ENCODE measurements at regions not wholly inside any gene's neighbourhood (a gene's known extent, or its start where the extent isn't known, plus 50 kb on each side); places are given as distances from the start of the nearest gene placed in this dataset.

DNA sequence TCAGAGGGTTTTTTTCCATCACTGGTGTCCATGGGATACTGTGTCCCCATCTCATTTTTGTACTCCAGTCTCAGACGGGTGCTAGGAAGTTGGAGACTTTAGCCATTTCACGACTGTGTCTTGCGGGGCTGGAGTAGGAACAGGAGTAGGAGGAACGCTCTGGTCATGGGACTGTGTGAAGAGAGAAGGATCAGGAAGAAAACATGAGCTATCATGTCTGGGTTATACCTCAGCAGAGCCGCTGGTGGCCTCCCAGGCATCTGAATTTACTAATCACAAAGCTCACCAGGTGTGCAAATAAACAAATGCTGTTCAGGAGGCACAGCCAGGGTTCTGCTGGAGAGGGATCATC, 225.4 kb downstream of the SEC14L1 start:
- DNase-seq = no peak

DNA sequence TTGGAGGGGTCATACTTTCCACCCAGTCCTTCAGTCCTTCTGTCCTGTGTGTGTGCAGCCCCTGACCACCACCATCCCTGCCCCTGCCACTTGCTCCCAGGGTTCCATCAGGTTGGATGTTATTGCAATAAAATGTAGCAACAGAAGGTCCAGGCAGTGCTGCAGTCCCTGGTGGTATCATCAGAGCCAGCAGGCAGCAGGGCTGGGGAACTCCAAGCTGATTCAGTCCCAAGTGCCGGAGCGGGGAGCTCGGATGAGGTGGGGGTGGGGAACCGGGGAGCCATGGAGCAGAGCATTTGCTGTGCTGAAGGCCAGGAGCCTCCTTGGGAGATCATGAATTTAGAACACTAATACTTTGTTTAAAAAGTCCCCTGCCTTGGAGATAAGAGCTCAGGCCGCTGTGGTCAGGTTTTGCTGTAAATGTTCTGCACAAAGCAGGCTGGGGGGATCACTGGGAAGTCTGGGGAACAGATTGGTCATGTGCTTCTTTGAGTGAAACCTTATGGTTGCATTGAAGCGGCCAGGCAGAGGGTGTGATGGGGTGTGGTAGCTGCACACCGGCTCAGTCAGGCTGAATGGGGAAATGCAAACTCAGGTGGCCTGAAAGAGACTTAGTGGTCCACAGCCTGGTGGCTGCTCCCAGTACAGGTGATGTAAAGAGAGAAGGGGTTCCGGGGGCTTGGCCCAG, 225.9 kb downstream of the SEC14L1 start:
- no peak for DNase-seq

DNA sequence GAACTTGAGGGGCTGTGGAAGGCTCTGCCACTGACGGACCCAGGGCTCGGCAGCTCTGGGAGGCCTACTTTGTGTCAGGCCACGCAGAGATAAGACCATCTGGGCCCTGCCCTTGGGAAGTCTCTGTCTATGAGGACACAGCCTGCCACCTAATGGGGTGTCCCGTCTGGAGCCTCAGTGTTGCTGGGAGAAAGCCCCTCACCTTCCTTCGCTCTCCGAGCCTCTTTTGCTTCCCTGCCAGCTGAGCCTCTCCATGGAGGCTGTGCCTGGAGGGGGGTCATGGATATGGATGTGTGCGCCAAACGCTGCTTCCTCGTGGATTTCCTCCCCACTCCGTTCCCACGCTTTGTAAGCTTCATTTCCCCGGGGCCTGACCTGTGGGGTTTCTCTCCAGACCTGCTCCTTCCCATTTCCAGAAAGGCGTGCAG, 228.8 kb downstream of the SEC14L1 start:
- DNase-seq = no peak

DNA sequence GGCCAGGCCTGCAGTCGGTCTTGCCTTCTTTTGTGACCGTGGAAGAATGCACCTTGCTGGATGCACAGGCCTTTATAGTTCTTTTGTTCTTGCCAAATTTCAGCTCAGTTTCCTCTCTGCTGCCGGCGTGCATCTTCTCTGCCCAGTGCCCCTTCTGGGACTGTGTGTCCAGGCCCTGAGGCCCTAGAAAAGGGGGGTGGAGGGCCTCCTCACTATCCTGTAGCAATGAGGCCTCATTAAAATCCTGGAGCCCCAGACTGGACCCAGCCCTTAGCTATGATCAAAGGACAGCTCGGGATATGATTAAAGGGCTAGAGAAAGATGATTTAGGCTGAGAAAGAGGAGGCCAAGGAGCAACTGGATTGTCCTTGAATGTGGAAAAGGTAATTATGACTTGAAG, 229.8 kb downstream of the SEC14L1 start:
- no peak for DNase-seq

DNA sequence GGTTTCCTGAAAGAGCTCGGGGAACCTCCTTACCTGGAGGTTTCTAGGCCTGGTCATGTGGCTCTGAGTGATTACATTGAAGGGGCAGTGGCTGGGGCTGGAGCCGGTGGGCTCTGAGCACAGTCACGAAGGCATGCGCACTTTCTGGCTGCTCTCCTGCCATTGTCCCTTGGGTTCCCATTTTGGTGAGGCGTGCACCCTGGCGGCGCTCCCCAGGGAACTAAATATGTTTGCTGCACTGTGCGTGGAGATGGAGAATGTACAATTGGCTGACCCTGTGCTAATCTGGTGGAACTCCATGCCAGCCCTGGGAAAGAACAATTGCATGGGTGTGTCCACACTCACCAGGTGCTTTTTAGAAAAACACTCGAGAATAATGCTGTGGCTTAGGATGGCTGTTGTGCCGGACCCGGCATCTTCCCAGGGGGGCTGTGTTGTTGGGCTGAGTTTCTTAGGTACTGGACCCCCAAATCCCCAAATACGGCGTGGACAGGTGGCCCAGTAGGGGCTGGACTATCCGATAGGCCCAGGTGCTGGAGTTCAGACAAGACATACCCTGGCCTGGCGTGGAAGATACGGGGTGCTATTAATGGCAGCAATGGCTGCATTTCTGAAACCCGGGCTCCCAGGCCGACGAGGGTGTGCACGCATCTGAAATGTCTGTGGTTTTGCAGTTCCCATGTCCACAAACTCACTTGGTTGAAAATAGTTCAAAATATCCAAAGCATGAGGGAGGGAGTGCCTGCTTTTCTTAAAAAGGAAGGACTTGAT, 230.5 kb downstream of the SEC14L1 start:
- DNase-seq = peak; percentile 16

DNA sequence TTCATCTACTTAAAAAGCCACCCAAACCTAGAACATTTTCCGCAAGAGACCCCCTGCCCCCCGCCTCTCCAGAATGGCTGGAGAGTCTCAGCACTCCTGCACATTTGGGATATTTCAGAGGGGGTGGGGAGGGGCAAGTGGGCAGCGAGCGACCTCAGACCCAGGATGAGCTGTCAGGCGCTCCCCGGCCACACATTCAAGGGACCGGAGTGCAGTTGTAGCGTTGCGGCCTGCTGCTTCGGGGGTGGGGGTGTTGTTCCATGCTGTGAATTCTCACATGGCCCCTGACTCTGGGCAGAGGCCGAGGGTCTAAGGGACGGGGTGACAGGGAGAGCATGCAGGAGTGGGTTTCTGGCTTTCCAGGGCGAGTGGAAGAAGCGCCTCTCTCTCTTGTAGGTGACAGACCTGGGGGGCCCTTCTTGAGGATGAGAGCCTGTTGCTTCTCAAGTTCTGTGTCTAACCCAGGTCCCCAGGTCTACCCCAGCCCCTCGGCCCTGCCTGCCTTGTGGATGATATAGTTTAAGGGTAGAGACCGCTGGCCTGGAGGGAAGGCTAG, 231.2 kb downstream of the SEC14L1 start:
- no peak for DNase-seq

DNA sequence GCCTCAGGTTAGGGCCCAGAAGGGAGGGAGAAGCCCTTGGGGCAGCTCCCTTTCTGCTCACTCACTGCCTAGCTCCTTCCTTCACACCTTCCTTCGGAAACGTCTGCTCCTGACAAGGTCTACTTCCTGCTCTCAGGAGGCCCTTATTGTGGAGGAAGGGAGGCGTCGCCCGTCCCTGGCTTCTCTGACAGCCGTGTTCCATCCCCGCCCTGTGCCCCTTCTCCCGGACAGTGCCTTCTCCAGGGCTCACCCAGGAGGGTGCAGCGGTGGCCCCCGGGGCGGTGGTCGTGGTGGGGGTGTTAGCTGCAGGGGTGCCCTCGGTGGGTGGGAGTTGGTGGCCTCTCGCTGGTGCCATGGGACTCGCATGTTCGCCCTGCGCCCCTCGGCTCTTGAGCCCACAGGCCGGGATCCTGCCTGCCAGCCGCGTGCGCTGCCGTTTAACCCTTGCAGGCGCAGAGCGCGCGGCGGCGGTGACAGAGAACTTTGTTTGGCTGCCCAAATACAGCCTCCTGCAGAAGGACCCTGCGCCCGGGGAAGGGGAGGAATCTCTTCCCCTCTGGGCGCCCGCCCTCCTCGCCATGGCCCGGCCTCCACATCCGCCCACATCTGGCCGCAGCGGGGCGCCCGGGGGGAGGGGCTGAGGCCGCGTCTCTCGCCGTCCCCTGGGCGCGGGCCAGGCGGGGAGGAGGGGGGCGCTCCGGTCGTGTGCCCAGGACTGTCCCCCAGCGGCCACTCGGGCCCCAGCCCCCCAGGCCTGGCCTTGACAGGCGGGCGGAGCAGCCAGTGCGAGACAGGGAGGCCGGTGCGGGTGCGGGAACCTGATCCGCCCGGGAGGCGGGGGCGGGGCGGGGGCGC, 231.9 kb downstream of the SEC14L1 start:
- no peak for DNase-seq

DNA sequence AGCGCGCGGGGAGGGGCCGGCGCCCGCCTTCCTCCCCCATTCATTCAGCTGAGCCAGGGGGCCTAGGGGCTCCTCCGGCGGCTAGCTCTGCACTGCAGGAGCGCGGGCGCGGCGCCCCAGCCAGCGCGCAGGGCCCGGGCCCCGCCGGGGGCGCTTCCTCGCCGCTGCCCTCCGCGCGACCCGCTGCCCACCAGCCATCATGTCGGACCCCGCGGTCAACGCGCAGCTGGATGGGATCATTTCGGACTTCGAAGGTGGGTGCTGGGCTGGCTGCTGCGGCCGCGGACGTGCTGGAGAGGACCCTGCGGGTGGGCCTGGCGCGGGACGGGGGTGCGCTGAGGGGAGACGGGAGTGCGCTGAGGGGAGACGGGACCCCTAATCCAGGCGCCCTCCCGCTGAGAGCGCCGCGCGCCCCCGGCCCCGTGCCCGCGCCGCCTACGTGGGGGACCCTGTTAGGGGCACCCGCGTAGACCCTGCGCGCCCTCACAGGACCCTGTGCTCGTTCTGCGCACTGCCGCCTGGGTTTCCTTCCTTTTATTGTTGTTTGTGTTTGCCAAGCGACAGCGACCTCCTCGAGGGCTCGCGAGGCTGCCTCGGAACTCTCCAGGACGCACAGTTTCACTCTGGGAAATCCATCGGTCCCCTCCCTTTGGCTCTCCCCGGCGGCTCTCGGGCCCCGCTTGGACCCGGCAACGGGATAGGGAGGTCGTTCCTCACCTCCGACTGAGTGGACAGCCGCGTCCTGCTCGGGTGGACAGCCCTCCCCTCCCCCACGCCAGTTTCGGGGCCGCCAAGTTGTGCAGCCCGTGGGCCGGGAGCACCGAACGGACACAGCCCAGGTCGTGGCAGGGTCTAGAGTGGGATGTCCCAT, 232.8 kb downstream of the SEC14L1 start:
- DNase-seq = no peak

DNA sequence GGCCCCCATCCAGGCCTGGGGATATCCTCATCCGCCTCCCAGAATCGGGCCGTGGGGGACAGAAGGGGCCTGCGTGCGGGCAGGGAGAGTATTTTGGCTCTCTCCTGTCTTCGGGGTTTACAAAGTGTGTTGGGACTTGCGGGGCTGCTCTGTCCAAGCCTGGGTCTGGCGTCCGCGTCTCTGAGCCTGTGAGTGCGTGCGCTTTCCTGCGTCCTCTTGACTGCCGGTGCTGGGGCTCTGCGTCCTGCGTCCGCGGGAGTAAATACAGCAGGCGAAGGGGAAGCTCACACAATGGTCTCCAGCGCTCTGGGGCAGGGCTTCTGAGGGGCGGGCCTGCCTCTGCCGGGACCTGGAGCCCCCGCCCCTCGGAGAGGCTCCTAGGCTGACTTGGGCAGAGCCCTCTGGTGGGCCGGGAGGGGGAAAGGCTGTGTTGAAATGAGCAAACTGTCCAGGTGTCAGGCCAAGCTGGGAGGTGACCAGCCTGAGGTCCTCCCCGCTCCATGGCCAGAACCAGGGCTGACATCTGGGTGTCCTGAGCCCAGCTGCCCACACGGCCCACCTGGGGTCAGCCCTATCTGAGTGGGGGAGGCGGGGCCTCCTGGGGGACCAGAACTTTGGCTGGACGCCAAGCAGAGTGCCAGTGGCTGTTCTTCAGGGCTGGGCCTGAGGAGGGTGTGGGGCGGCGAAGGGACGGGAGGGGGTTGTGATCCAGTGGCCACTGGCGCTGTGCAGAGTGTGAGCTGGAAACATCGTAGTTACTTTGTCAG, 233.6 kb downstream of the SEC14L1 start:
- no peak for DNase-seq

DNA sequence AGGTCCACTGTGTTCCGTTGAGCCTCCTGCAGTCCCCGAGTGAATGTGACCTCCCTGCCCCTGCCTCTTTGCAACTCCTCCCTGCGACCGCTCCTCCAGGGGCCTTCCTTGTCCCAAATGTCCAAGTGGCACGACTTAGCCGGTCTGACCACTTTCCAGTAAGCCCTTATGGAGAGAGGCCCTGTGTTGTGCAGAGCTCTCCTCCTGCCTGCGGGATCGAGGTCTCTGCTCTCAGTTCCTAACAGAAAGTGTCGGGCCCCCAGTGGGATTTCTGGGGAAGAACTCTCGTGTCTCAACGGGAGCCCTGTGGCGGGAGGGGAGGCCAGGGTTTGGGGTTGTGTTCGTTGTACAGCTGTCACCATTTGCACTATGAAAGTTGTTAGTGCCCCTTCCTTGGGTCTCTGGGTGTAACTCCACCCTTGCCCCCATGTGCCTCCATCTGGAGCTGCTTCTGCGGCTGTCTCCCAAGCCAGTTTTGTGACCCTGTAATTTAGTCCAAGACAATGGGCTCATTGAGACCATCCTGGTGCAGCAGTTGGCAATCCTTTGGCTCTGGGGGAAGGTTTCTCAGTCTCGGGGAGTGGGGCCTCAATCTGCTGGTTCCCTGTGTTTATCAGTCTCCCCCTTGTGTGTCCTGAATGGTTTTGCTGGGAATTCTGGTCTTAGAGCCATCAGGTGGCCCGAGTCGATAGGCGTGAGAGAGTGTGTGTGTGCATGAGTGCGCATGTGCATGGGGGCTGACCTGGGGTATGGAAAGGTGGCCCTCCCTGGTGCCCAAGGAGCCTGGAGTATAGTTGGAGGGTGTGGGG, 234.5 kb downstream of the SEC14L1 start:
- DNase-seq = no peak

DNA sequence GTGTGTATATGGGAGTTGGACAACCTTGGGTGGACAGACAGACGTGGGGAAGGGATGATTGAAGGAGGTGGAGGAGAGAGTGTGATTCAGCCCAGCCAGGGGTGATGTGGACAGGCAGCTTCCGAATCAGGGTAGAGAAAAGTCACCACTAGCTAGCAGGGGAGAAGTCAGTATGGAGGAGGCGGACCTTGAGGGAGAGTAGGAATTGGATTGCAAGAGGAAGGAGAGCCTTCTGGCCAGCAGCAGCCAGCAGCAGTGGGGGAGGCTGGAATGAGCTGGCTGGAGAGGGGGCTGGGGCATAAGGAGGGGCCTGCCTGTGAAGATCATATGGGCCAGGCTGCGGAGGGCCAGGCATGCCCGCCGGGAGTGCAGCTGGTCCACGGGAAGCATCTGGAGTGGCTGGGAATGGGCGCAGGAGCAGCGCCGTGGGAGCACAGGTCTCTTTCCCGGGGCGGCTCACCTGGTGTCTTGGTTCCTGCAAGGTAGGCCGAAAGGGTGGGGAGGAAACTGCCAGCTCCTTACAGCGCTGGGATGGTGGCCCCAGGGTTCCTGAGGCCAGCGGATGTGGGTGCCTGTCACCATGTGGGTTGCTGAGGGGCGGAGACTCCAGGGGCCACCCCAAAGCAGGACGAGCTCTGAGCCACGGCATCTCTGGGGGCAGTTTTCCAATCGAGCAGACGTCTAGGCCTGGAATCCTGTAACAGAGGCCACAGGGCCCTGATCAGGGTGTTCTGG, 235.3 kb downstream of the SEC14L1 start:
- DNase-seq = no peak

DNA sequence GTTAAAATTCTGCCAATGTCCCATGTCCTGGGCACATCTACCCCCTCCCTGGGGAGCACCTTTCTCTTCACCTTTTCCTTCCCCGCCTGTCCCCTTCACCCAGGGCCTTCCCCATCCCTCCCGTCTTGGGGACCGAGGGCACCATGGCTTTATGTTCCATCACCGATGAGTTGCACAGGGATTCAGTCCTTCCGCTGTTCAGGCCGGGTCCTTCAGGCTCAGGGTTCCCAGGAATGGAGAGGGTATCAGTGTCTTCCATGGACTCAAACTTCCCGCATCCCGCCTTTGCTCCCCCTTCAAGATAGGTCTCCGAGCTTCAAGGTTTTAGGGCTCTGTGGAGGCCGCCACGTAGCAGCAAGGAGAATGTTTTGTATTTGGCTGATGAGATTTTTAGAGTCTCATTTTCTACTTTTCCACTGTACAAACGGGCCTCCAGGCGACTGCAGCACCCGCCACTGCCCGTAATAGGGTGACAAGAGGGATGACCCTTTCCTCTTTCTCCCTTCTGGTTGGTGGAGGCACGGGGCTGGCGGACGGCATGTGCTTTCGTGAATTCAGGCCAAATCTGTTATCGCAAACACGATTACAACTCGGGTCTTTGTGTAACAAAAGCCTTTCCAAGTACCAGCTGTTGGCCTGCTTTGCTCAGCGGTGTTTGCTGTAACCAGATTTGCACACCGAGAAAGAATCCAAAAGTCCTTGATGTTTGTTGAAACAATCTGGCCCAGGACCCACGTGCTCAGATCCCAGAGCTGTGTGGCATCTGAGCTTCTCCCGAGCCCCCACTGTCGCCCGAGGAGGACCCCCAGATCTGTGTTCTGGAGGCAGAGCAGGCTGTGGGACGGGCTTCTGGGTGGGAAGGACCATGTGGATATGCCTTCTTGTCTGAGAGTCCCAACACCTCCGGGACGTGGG, 236.3 kb downstream of the SEC14L1 start:
- no peak for DNase-seq

DNA sequence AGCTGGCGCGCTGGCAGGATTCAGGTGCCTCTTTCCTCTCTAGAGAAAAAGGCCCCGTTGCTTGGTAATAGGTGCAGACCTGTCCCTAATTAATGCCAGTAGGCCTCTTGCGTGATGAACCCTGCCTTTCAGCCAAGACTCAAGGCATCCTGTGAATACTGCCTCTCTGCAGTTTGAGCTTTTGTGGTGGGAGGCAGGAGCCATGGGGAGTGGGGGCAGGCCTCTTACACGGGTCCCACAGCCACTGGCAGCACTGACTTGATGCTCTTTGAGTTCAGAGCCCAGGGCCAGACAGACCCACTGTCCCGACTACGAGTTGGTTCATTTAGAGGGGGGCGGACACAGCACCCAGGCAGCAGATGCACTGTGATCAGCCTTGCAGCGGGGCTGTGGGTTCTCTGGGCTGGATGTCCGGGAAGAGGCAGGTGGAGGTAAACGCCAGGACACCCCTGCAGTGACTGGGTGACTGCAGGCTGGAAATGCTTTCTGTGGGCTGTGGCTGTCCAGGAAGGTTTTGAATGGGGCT, 237.0 kb downstream of the SEC14L1 start:
- DNase-seq = no peak

DNA sequence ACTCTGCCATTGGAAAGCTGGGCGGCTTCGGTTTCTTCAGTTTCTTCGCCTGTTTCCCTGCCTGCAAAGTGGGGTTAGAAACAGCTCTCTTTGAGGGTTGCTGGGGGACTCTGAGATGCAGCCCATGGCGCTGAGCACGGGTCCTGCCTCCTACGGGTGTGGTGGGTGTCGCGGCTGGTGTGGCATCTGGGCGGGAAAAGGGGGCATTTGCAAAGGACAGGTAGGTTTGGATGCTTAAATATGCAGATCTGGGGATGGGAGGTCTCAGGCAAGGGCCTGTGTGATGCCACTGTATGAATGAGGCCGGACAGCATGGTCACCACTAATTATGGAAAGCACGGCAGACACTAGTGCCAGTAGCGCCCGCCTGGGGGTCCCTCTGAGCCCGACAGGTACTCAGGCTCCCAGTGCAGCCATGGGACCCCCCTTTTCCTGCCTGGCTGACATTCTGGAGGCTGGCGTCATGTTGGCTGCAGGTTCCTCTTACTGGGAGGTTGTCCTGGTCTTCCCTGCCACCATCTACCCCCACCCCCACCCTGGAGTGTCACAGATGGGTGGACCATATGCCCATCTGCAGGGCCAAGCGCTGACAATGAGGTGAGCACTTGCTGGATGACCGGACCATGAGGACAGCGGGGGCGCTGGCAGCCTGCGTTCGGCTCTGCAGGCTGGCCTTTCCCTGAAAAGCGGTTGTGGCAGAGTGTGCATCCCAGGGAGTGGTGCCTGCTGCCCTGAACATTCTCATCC, 237.7 kb downstream of the SEC14L1 start:
- no peak for DNase-seq

DNA sequence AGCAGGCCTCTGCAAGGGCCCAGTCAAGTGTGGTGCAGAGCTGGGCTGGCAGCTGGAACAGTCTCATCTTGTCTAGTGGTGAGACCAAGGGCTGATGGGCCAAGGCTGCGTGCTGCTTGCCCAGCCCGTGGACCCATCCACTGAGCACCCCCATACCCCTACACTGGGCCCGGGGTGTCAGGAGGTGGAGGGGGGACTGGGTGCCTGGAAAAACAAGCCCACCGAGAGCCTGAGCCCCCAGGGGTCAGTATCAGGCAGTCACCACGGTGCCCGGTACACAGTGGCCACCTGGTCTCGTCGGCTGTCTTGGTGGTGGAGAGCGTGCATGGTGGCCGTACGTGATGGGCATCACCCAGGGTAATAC, 238.3 kb downstream of the SEC14L1 start:
- DNase-seq = no peak

DNA sequence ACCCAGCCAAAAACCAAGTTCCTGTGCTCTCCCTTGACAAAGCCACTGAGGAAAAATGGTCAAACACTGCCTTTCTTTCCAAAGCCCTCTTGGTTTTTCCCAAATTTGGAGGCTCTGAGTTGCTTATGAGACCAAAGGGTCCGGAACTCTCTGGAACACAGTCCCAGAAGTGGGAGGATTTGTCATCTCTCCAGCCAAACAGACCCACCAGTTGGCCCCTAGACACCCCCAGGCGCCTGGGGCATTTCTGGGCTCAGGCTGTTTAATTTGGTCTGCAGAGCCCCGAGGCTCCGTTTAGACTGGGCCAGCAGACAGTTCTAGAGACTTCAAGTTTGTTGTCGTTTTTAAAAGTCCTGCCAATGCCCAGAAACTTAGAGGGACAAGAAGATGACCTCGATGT, 239.1 kb downstream of the SEC14L1 start:
- no peak for DNase-seq

DNA sequence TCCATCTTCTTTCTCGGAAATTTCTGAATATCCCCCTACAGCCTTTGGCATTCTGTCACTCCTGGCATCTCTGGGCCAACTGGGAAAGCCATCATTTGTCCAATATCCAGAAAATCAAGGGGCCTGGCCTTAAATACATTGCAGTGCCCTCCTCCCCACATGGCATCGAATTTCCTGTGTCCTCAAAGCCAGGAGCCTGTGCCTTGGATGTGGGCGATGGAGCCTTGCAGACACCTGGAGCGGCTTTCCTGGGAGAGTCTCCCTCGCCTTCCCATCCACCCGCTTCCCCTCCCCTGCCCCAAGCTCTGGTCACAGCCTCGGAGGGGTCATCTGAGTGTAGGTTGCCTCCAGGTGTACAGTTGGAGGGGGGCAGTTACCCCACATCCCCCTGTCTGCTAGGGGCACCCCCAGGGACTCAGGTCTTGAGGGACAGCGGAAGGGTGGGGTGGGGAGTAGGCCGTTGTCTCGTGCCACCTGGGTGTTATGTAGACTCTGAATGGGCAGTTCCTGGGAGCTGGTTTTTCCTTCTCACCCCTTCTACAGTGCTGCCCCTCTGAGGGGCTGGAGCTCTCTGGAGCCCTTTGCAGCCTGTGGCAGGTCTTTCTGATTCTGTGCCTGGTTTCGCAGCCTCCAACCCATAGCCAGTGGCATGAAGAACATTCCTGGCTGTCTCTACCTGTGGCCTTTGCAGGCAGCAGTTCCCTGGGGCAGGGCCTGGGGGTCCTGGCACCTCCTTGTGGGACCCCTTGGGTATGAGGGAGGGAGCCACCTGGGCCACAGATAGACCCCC, 239.8 kb downstream of the SEC14L1 start:
- DNase-seq = no peak

All from NCI-H748 treated with DMSO at 0.1 percent for 48 hours (cell line).